ENCODE measurements at regions not wholly inside any gene's neighbourhood (a gene's known extent, or its start where the extent isn't known, plus 50 kb on each side); places are given as distances from the start of the nearest gene placed in this dataset.
"Not testable (repeated sequence)": the region's sequence is repeated elsewhere in the genome, so short reads cannot be mapped to it uniquely, and the experiment has no call there.

GRCh38 chr7:25711940-25712339, 440.1 kb upstream of the NFE2L3 start:
- no peak for DNase-seq (ENCODE audit: low read depth in 2 of 2)

GRCh38 chr7:25712500-25712899, 439.5 kb upstream of the NFE2L3 start:
- DNase-seq (ENCODE audit: low read depth in 2 of 2) = no peak

DNA sequence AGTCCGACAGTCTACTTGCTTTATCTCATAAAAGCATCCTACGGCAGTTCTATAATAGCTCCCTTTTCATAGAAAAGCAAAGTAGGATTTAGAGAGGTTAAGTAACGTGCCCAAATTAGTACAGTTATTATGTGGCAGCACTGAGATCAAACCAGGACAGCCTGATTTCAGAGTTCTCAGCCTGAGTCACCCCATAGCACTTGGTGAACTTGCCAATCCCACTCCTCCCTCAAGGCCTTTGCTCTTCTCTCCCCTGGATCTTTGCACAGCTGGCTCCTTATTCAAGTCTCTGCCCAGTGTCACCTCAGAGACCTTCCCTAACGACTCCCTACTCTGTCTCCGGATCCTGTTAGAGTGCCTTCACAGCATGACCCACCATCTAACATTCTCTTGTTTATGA, 438.0 kb upstream of the NFE2L3 start:
- no peak for DNase-seq (ENCODE audit: low read depth in 2 of 2)

DNA sequence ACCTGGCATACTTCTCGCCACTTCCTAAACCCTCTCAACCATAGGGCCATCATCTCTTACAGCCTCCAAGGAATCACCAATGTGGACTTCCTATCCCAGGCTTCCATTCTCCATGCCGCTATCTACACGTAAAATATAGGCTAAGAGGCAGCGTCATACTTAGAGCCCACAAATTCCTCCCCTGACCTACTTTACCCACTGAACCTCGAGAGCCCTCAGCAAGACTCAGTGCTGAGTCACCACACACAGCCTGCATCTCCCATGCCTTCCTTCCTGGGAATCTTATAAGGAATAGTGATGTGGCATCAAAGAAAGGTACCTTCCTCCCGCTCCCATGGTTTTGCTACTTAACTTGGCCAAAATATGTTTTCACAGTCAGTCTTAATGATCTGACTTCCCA, 435.6 kb upstream of the NFE2L3 start:
- no peak for DNase-seq (ENCODE audit: low read depth in 2 of 2)

DNA sequence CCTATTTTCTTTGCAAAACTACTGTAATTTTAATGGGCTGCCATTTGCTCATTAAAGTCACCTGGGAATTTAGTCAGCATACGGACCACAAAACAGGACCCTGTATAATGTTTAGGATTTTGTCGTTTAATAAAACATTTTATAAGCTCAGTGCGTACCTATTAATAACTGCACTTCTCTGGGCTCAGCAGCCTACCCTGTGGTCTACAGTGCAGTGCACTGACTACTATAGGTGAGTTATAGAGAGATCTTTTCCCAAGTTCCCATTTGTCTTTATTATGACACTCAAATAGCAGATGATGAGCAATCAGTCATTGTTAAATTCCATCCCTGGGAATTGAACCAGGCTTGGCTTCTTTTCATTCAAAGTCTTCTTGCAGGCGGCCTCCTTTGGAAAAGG, 433.4 kb upstream of the NFE2L3 start:
- DNase-seq (ENCODE audit: low read depth in 2 of 2) = no peak

DNA sequence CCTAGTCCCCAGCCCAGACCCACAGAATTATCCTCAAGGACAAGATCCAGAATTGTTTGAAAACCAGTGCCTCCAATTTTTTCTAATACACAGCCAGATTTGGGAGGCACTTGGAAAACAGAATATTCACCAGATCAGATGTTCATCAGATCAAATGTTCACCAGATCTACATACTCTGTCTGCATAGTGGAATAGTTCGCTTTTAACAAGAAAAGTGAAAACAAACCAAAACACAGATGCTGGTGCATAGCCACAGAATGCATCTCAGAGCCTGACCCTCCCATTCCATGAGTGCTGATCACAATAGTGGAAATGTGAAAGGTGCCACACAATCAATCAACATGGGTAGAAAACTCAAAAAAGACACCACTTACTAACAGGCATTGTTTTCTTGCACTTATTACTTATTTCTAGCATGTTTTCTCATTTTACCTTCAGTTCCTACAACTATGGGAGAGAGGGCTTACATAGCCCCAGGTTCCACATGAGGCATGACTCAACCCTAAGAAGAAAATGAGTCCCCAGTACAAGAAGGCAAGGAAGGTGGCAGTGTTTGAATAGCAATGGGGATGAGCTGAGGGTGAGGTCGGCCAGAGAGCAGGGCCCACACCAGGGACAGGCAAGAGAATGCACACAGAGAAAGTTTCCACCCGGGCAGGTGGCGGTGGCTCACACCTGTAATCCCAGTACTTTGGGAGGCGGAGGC, 432.7 kb upstream of the NFE2L3 start:
- DNase-seq (ENCODE audit: low read depth in 2 of 2) = no peak

DNA sequence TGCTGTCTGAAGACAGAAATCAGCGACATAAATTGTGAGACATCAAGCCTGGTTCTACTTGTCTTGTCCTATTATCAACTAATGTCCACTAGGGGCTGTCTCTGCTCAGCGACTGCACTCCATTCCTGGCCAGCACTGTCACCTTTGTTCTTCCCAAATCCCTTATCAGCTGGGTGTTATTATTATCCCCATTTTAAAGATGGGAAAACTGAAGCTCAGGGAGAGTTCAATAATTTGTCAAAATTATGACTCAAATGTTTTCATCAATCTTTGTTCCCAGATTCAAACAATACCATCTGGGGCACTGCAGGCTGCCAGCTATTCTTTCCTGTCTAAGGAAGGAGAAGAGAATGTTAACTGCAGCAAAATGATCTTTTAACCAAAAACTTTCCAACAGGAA, 431.6 kb upstream of the NFE2L3 start:
- DNase-seq (ENCODE audit: low read depth in 2 of 2) = no peak

GRCh38 chr7:25722856-25723255, 429.1 kb upstream of the NFE2L3 start:
- DNase-seq (ENCODE audit: low read depth in 2 of 2) = no peak

GRCh38 chr7:25725451-25725850, 426.5 kb upstream of the NFE2L3 start:
- DNase-seq (ENCODE audit: low read depth in 2 of 2) = no peak

GRCh38 chr7:25726170-25726780, 425.7 kb upstream of the NFE2L3 start:
- no peak for DNase-seq (ENCODE audit: low read depth in 2 of 2)

GRCh38 chr7:25726781-25727311, 425.2 kb upstream of the NFE2L3 start:
- DNase-seq (ENCODE audit: low read depth in 2 of 2) = no peak

DNA sequence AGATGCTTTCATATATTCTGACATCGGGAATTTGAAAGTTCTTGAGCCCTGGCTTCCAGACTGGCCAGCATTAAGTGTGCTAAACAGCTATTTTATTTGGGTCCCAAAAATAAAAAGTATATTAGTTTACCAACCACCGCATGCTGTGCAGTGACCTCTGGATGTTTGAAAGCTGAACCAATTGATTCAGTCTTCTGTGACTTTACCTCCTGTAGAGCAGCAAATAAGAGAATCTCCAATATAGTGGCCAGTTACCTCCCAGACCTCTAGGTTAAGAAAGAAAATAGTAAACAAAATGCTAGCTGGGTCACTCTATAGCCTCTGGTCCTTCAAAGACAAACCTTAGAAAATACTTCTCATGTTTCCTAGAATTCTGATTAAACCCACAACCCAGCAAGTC, 424.6 kb upstream of the NFE2L3 start:
- no peak for DNase-seq (ENCODE audit: low read depth in 2 of 2)

GRCh38 chr7:25727876-25728275, 424.1 kb upstream of the NFE2L3 start:
- no peak for DNase-seq (ENCODE audit: low read depth in 2 of 2)

DNA sequence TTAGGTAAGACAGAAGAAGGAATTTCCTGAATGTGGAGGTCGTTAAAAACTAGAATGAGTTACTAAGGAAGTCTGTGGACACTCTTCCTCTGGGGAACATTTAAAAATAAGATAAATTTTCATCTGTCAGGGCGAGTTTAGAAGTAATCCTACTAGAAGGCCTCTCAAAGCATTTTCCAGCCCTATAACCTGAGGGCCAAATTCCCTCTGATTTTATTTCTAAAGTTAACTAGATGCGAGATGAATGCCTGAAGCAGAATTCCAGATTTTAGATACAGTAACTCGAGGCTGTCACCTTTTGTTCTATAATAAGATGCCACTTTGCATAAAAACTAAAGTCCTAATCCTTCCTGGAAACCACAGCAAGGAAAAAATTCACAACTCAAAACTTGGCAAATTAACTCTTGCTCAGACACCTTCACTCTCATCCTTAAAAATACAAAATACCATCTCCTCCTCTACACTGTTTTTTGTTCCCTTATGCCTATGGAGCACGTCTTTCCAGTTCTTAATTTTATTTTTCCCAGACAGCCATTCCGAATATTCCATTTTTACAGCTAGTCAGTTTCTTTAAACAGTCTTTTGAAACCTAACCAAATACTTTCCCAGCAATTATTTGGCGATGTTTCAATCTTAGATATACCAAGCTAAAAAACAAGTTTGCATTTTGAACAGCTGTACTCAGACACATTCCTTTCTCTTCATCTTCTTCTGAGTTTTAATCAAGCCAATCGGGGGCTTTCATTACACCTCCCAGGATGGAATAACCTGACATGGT, 420.7 kb upstream of the NFE2L3 start:
- DNase-seq (ENCODE audit: low read depth in 2 of 2) = no peak

DNA sequence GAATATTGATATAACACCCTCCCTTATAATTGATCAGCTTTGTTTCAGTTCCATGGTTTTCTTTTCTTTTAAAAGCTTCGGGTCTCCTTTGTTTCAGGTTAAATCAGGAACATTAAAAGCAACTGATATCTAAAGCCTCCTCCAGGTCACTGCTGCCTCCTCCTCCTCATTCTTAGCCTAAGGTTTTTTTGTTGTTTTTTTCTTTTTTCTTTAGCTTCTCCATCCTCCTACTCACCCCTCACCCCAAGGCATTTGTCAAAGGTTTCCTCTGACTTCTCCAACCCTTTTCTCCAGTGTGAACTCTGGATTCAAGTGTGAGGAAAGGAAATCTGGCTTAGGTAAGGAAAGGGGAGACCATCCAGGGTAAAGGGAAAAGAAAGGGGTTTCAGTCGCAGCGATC, 420.2 kb upstream of the NFE2L3 start:
- no peak for DNase-seq (ENCODE audit: low read depth in 2 of 2)

- no peak for DNase-seq (ENCODE audit: low read depth in 2 of 2)
These were observed 419.2 kb upstream of the NFE2L3 start for GRCh38 chr7:25732766-25733217.

DNA sequence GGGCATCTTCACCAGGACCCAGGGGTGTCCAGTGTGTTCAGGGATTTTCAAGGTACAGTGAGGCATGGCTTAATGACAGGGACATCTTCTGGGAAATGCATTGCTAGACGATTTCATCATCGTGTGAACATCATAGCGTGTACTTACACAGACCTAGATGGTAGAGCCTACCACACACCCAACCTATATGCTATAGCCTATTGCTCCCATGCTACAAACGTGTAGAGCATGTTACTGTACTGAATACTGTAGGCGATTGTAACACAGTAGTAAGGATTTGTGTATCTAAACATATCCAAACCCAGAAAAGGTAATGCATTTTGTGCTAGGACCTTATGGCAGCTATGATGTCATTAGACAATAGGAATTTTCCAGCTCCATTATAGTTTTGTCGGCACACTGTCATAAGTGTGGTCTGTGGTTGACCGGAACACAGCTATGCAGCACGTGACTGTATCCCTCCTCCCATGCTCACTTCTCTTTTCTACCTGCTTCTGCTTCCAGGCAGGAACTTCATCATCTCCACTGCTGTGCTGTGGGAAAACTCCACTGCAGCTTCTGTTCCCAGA, 416.2 kb upstream of the NFE2L3 start:
- no peak for DNase-seq (ENCODE audit: low read depth in 2 of 2)

DNA sequence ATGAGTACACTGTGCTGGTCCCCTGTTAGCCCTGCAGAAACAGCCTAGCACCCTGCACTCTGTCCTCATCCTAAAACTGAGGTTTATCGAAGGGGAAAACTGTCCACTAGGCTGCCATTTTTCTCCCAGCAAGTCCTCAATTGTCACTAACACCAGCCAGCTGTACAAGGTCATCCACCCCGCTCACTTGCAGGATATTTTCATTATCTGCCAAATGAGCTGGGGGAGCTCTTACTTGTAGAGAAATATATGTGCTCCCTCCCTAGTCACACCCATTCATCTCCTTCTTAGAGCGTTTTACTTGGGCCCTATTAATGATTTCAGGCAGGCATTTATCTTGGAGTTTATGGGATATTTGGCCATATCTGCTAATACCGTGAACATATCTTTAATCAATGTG, 413.5 kb upstream of the NFE2L3 start:
- no peak for DNase-seq (ENCODE audit: low read depth in 2 of 2)

- no peak for DNase-seq (ENCODE audit: low read depth in 2 of 2)
These were observed 412.9 kb upstream of the NFE2L3 start for GRCh38 chr7:25739143-25739542.

DNA sequence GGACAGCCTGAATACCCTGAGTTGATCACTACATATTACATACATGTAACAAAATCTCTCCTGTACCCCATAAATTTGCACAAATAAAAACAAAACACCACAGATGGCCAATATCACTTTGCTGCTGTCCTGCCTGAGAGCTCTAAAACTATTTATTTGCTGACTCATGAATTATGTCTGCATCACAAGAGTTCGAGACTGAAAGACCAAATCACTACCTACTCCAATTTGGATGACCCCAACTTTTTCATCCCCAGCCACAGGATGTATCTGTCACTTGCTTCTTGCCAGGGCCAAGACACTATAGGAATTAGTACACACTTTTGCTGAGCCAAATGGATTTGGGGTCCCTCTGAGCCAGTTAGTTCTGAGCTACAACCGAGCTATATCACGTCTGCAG, 409.7 kb upstream of the NFE2L3 start:
- no peak for DNase-seq (ENCODE audit: low read depth in 2 of 2)

DNA sequence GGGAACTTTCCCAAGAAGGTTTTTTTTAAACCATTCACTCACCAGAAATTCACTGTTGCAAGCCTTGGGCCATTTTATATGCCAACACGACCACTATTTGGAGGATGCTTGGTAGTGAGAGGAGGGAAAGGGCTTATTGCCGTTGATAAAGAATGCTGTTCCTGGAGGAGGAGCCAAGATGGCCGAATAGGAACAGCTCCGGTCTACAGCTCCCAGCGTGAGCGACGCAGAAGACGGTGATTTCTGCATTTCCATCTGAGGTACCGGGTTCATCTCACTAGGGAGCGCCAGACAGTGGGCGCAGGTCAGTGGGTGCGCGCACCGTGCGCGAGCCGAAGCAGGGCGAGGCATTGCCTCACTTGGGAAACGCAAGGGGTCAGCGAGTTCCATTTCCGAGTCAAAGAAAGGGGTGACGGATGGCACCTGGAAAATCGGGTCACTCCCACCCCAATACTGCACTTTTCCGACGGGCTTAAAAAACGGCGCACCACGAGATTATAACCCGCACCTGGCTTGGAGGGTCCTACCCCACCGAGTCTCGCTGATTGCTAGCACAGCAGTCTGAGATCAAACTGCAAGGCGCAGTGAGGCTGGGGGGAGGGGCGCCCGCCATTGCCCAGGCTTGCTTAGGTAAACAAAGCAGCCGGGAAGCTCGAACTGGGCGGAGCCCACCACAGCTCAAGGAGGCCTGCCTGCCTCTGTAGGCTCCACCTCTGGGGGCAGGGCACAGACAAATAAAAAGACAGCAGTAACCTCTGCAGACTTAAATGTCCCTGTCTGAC, 408.1 kb upstream of the NFE2L3 start:
- DNase-seq (ENCODE audit: low read depth in 2 of 2) = not testable (repeated sequence)

Measured in activated CD8-positive, alpha-beta memory T cell treated with anti-CD3 and anti-CD28 coated beads for 4 hours (primary cell).